Neural cell (in vitro differentiated cells): ENCODE measurements at regions not wholly inside any gene's neighbourhood (a gene's known extent, or its start where the extent isn't known, plus 50 kb on each side); places are given as distances from the start of the nearest gene placed in this dataset.

Source experiments
- MXI1 ChIP-seq: fragments of 450-650 bp; conservative IDR thresholded peaks from 2 replicates; pipeline ENCODE4 v1.6.1; 2014; ENCODE audit warnings: antibody characterized with exemption, mild to moderate bottlenecking; ENCODE audit not compliant: poor library complexity, severe bottlenecking
- TF ChIP-seq, protein P1 (sequence below): fragments of 450-650 bp; IDR thresholded peaks from 2 replicates; pipeline ENCODE4 v1.5.1; 2014; ENCODE audit warnings: antibody characterized with exemption, mild to moderate bottlenecking, moderate library complexity; ENCODE audit not compliant: poor library complexity, severe bottlenecking
- TF ChIP-seq, protein P2 (sequence below): IDR thresholded peaks from 2 replicates; pipeline ENCODE4 v1.6.1; 2012; ENCODE audit warnings: borderline replicate concordance

DNA sequence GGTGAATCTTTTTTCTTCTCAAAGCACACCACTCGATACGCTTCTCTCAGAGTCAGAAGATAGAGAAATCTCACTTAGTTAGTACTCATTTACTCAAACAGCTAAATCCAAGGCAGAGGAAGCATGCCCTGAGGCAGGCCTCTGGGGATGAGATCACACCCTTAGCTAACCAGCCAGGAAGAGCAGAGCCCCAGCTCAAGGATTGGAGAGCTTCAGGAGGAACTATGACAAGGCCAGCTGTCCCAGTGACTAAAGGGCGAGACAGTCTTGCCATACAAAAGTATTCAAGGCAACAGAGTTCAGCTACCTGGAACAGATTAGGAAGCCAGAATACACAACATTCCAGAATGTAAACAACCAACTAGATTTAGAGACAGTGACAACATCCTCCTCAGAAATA is 197.7 kb upstream of the CCDC196 start:
- TF ChIP-seq, protein P1, sequence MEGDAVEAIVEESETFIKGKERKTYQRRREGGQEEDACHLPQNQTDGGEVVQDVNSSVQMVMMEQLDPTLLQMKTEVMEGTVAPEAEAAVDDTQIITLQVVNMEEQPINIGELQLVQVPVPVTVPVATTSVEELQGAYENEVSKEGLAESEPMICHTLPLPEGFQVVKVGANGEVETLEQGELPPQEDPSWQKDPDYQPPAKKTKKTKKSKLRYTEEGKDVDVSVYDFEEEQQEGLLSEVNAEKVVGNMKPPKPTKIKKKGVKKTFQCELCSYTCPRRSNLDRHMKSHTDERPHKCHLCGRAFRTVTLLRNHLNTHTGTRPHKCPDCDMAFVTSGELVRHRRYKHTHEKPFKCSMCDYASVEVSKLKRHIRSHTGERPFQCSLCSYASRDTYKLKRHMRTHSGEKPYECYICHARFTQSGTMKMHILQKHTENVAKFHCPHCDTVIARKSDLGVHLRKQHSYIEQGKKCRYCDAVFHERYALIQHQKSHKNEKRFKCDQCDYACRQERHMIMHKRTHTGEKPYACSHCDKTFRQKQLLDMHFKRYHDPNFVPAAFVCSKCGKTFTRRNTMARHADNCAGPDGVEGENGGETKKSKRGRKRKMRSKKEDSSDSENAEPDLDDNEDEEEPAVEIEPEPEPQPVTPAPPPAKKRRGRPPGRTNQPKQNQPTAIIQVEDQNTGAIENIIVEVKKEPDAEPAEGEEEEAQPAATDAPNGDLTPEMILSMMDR, result no peak
- TF ChIP-seq, protein P2, sequence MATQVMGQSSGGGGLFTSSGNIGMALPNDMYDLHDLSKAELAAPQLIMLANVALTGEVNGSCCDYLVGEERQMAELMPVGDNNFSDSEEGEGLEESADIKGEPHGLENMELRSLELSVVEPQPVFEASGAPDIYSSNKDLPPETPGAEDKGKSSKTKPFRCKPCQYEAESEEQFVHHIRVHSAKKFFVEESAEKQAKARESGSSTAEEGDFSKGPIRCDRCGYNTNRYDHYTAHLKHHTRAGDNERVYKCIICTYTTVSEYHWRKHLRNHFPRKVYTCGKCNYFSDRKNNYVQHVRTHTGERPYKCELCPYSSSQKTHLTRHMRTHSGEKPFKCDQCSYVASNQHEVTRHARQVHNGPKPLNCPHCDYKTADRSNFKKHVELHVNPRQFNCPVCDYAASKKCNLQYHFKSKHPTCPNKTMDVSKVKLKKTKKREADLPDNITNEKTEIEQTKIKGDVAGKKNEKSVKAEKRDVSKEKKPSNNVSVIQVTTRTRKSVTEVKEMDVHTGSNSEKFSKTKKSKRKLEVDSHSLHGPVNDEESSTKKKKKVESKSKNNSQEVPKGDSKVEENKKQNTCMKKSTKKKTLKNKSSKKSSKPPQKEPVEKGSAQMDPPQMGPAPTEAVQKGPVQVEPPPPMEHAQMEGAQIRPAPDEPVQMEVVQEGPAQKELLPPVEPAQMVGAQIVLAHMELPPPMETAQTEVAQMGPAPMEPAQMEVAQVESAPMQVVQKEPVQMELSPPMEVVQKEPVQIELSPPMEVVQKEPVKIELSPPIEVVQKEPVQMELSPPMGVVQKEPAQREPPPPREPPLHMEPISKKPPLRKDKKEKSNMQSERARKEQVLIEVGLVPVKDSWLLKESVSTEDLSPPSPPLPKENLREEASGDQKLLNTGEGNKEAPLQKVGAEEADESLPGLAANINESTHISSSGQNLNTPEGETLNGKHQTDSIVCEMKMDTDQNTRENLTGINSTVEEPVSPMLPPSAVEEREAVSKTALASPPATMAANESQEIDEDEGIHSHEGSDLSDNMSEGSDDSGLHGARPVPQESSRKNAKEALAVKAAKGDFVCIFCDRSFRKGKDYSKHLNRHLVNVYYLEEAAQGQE, result no peak
- no peak for TF ChIP-seq MXI1
